Retinal pigment epithelial cell (primary cell): ENCODE measurements at regions not wholly inside any gene's neighbourhood (a gene's known extent, or its start where the extent isn't known, plus 50 kb on each side); places are given as distances from the start of the nearest gene placed in this dataset.

ENCODE experiments used
- DNase-seq: peaks from one replicate; pipeline ENCODE4 v3.0.0-alpha.2; 2010; ENCODE audit warnings: low read depth
- H3K4me3 ChIP-seq: 2 replicates; pipeline ENCODE4 v1.5.1; 2011; ENCODE audit warnings: mild to moderate bottlenecking, low read length, control low read depth, moderate library complexity
- CTCF ChIP-seq: conservative IDR thresholded peaks from 2 replicates; pipeline ENCODE4 v1.5.1; 2011; ENCODE audit warnings: low read depth, low read length, control low read depth, inconsistent platforms

- no peak for DNase-seq
- TF ChIP-seq CTCF, result no peak
- H3K4me3 ChIP-seq, result no peak overlapping the region
Measured at GRCh38 chr5:8663374-8663773, 794.4 kb downstream of the MTRR start.

- DNase-seq, result no peak
- H3K4me3 ChIP-seq, result no peak overlapping the region
- TF ChIP-seq CTCF, result no peak
Measured at GRCh38 chr5:8675182-8675581, 806.2 kb downstream of the MTRR start.

- TF ChIP-seq CTCF, result no peak
- no peak overlapping the region for H3K4me3 ChIP-seq
- no peak for DNase-seq
Measured at GRCh38 chr5:8676695-8677094, 807.7 kb downstream of the MTRR start.

GRCh38 chr5:8682381-8682780, 813.4 kb downstream of the MTRR start:
- TF ChIP-seq CTCF, result no peak
- DNase-seq, result no peak
- H3K4me3 ChIP-seq, result no peak overlapping the region

GRCh38 chr5:8683496-8683895, 814.5 kb downstream of the MTRR start:
- DNase-seq, result no peak
- TF ChIP-seq CTCF, result no peak
- H3K4me3 ChIP-seq, result no peak overlapping the region

GRCh38 chr5:8685704-8686103, 816.8 kb downstream of the MTRR start:
- DNase-seq, result no peak
- no peak overlapping the region for H3K4me3 ChIP-seq
- TF ChIP-seq CTCF, result no peak

- no peak for DNase-seq
- H3K4me3 ChIP-seq, result no peak overlapping the region
- no peak for TF ChIP-seq CTCF
Measured at GRCh38 chr5:8686707-8687106, 817.8 kb downstream of the MTRR start.
